Left ventricle myocardium inferior (tissue), 1 donor: ENCODE measurements at regions not wholly inside any gene's neighbourhood (a gene's known extent, or its start where the extent isn't known, plus 50 kb on each side); places are given as distances from the start of the nearest gene placed in this dataset.

ENCODE experiments used
- DNase-seq: peaks from one replicate; pipeline ENCODE4 v3.0.0-alpha.2; 2020
- H3K27ac ChIP-seq: fragments of 200-600 bp; replicated peaks from 2 replicates; pipeline ENCODE4 v1.8.0; 2021
- H3K27me3 ChIP-seq: fragments of 200-600 bp; 2 replicates; pipeline ENCODE4 v1.8.0; 2021; ENCODE audit warnings: low read depth
- H3K36me3 ChIP-seq: fragments of 200-600 bp; 2 replicates; pipeline ENCODE4 v1.8.0; 2021
- H3K4me1 ChIP-seq: fragments of 200-600 bp; 2 replicates; pipeline ENCODE4 v1.8.0; 2021
- H3K4me3 ChIP-seq: fragments of 200-600 bp; 2 replicates; pipeline ENCODE4 v1.8.0; 2021; ENCODE audit warnings: mild to moderate bottlenecking, moderate library complexity
- H3K9me3 ChIP-seq: fragments of 200-600 bp; replicated peaks from 2 replicates; pipeline ENCODE4 v1.8.0; 2021
- CTCF ChIP-seq: fragments of 200-600 bp; IDR thresholded peaks from 2 replicates; pipeline ENCODE4 v1.8.0; 2021; ENCODE audit warnings: antibody characterized with exemption, mild to moderate bottlenecking, borderline replicate concordance
- intact Hi-C: fragments of 100-400 bp; cut with micrococcal nuclease; formaldehyde crosslinking; loops from one replicate; pipeline ENCODE4 v1.11.0; 2022
- donor health status: DM: no; HTN: yes; CAD: no; lungs with severe emphysema.

GRCh38 chr4:187919966-187920365 is 75.6 kb upstream of the ZFP42 start:
- no peak for DNase-seq
- Histone ChIP-seq H3K4me1 (no peaks in the 10 kb centered on the region), H3K36me3 (no peaks in the 10 kb centered on the region), H3K9me3 (peaks cover 12% of the 10 kb centered on the region), H3K4me3 (no peak overlapping the region), H3K27me3 (no peaks in the 10 kb centered on the region), H3K27ac (no peak overlapping the region)
- intact Hi-C loops, result no loop called here
- no peak for TF ChIP-seq CTCF

GRCh38 chr4:187921946-187922623 is 73.5 kb upstream of the ZFP42 start:
- intact Hi-C loops, result no loop called here
- no peak for DNase-seq
- no peaks in the 10 kb centered on the region for H3K27me3 ChIP-seq
- no peak for TF ChIP-seq CTCF
- H3K4me3 ChIP-seq, result no peak overlapping the region
- peaks cover 20% of the 10 kb centered on the region for H3K9me3 ChIP-seq
- no peak overlapping the region for H3K27ac ChIP-seq
- H3K4me1 ChIP-seq, result no peaks in the 10 kb centered on the region
- no peaks in the 10 kb centered on the region for H3K36me3 ChIP-seq

- intact Hi-C loops, result no loop called here
- Histone ChIP-seq H3K36me3 (no peaks in the 10 kb centered on the region), H3K9me3 (peaks cover 15% of the 10 kb centered on the region), H3K4me1 (no peaks in the 10 kb centered on the region), H3K27me3 (no peaks in the 10 kb centered on the region), H3K27ac (no peak overlapping the region), H3K4me3 (no peak overlapping the region)
- DNase-seq, result no peak
- TF ChIP-seq CTCF, result no peak
Observed at GRCh38 chr4:187929024-187929423, 66.5 kb upstream of the ZFP42 start.

- H3K4me1 ChIP-seq, result no peaks in the 10 kb centered on the region
- TF ChIP-seq CTCF, result no peak
- no peaks in the 10 kb centered on the region for H3K36me3 ChIP-seq
- DNase-seq, result no peak
- no peaks in the 10 kb centered on the region for H3K27me3 ChIP-seq
- no peak overlapping the region for H3K27ac ChIP-seq
- intact Hi-C loops, result no loop called here
- H3K4me3 ChIP-seq, result no peak overlapping the region
- no peaks in the 10 kb centered on the region for H3K9me3 ChIP-seq
Observed at GRCh38 chr4:187934766-187935165, 60.8 kb upstream of the ZFP42 start.

- TF ChIP-seq CTCF, result no peak
- no peak for DNase-seq
- Histone ChIP-seq H3K27ac (no peak overlapping the region), H3K9me3 (no peaks in the 10 kb centered on the region), H3K4me3 (no peak overlapping the region), H3K27me3 (no peaks in the 10 kb centered on the region), H3K4me1 (no peaks in the 10 kb centered on the region), H3K36me3 (no peaks in the 10 kb centered on the region)
- intact Hi-C loops, result no loop called here
Observed at GRCh38 chr4:187937557-187937956, 58.0 kb upstream of the ZFP42 start.

- Histone ChIP-seq H3K4me3 (no peak overlapping the region), H3K4me1 (no peaks in the 10 kb centered on the region), H3K27me3 (no peaks in the 10 kb centered on the region), H3K27ac (no peak overlapping the region), H3K36me3 (no peaks in the 10 kb centered on the region), H3K9me3 (no peaks in the 10 kb centered on the region)
- no peak for TF ChIP-seq CTCF
- intact Hi-C loops, result no loop called here
- DNase-seq, result no peak
Observed at GRCh38 chr4:187940299-187940698, 55.3 kb upstream of the ZFP42 start.
